Lower lobe of right lung (tissue), 2 donors: ENCODE measurements at regions not wholly inside any gene's neighbourhood (a gene's known extent, or its start where the extent isn't known, plus 50 kb on each side); places are given as distances from the start of the nearest gene placed in this dataset.

Experiments used
- ATAC-seq, 2 donors: fragments of 200-7000 bp; cut with Tn5 transposase; one replicate each; pipeline ENCODE4 v1.9.1; 2020 to 2022; ENCODE audit warnings: mild to moderate bottlenecking in 2 of 2, moderate library complexity in 2 of 2
- DNase-seq: peaks from one replicate; pipeline ENCODE4 v3.0.0-alpha.2; 2020
- H3K27ac ChIP-seq: fragments of 200-600 bp; one replicate; pipeline ENCODE4 v1.8.0; 2022
- H3K27me3 ChIP-seq: fragments of 200-600 bp; one replicate; pipeline ENCODE4 v1.8.0; 2022; ENCODE audit warnings: low read depth
- H3K36me3 ChIP-seq: fragments of 200-600 bp; one replicate; pipeline ENCODE4 v1.8.0; 2022; ENCODE audit warnings: mild to moderate bottlenecking
- H3K4me1 ChIP-seq: fragments of 200-600 bp; one replicate; pipeline ENCODE4 v1.8.0; 2022
- H3K4me3 ChIP-seq: fragments of 200-600 bp; one replicate; pipeline ENCODE4 v1.8.0; 2022; ENCODE audit warnings: mild to moderate bottlenecking
- H3K9me3 ChIP-seq: fragments of 200-600 bp; one replicate; pipeline ENCODE4 v1.8.0; 2022
- intact Hi-C: fragments of 100-400 bp; cut with DNase I; formaldehyde crosslinking; loops from one replicate; pipeline ENCODE4 v1.11.0; 2022
- TF ChIP-seq, protein P1 (sequence below): fragments of 200-600 bp; IDR thresholded peaks from one replicate; pipeline ENCODE4 v1.8.0; 2022; ENCODE audit warnings: antibody characterized with exemption, mild to moderate bottlenecking
- donor health status: DM: no; HTN: yes; CAD: no; lungs with severe emphysema.

DNA sequence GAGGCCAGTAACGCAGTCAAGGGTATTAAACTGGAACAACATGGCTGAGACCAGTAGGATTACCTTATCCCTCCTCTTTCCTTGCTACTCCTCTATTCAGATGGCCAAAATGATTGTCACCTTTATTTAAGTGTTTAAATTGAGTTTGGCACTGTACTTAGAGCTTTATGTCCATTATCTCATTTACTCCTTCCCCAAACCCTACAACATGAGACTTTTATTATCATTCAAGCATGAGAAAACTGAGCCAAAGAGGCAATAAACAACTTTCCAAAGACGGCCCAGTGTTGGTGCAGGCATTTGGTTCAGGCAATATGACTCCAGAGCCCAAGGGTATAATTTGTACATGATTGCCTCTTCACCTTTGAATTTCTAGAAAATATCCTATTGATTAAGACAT is 370.9 kb upstream of the KITLG start:
- DNase-seq, result no peak
- H3K27me3 ChIP-seq, result no peaks in the 10 kb centered on the region
- H3K27ac ChIP-seq, result no peak overlapping the region
- H3K4me3 ChIP-seq, result no peak overlapping the region
- H3K4me1 ChIP-seq, result peaks cover 14% of the 10 kb centered on the region
- no peak for ATAC-seq
- TF ChIP-seq, protein P1, sequence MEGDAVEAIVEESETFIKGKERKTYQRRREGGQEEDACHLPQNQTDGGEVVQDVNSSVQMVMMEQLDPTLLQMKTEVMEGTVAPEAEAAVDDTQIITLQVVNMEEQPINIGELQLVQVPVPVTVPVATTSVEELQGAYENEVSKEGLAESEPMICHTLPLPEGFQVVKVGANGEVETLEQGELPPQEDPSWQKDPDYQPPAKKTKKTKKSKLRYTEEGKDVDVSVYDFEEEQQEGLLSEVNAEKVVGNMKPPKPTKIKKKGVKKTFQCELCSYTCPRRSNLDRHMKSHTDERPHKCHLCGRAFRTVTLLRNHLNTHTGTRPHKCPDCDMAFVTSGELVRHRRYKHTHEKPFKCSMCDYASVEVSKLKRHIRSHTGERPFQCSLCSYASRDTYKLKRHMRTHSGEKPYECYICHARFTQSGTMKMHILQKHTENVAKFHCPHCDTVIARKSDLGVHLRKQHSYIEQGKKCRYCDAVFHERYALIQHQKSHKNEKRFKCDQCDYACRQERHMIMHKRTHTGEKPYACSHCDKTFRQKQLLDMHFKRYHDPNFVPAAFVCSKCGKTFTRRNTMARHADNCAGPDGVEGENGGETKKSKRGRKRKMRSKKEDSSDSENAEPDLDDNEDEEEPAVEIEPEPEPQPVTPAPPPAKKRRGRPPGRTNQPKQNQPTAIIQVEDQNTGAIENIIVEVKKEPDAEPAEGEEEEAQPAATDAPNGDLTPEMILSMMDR, result no peak
- H3K9me3 ChIP-seq, result no peaks in the 10 kb centered on the region
- intact Hi-C loops, result no loop called here
- no peaks in the 10 kb centered on the region for H3K36me3 ChIP-seq

DNA sequence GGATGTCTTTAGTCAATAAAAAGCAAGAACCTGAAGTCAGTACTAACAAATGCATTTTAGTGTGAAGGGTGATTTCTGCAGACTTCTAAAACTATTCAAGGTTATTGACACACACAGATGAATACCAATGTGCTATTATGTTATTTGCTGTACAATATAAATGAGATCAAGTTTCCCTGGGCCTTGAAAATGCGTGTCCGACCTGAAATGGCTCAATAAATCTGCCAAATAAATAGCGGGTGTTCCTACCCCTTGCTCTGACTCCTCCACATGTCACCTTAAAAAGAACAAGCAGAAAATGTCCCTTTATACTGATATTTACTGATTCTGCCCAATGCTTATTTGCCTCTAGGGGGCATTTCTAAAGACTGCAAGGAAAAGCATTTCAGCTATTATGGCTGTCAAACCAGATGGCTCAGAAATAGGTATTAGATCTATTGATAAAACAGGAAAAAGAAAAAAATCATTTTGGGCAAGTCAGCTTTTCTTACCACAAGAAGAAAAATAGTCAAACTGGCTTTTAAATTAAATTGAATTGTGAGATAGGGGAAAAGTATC is 367.3 kb upstream of the KITLG start:
- Histone ChIP-seq H3K27me3 (no peaks in the 10 kb centered on the region), H3K9me3 (no peaks in the 10 kb centered on the region), H3K27ac (no peak overlapping the region), H3K36me3 (no peaks in the 10 kb centered on the region), H3K4me1 (peaks cover 23% of the 10 kb centered on the region), H3K4me3 (no peak overlapping the region)
- TF ChIP-seq, protein P1, result no peak
- DNase-seq, result no peak
- no peak for ATAC-seq
- intact Hi-C loops, result no loop called here

- ATAC-seq (peak; percentile 61 to 81), DNase-seq (no peak)
- Histone ChIP-seq H3K4me1 (peaks cover 23% of the 10 kb centered on the region), H3K4me3 (no peak overlapping the region), H3K9me3 (no peaks in the 10 kb centered on the region), H3K36me3 (no peaks in the 10 kb centered on the region), H3K27ac (peak overlapping the region; percentile 20), H3K27me3 (no peaks in the 10 kb centered on the region)
- TF ChIP-seq, protein P1, result no peak
- intact Hi-C loops, result no loop called here
These were observed 366.2 kb upstream of the KITLG start for GRCh38 chr12:88946372-88946997.

DNA sequence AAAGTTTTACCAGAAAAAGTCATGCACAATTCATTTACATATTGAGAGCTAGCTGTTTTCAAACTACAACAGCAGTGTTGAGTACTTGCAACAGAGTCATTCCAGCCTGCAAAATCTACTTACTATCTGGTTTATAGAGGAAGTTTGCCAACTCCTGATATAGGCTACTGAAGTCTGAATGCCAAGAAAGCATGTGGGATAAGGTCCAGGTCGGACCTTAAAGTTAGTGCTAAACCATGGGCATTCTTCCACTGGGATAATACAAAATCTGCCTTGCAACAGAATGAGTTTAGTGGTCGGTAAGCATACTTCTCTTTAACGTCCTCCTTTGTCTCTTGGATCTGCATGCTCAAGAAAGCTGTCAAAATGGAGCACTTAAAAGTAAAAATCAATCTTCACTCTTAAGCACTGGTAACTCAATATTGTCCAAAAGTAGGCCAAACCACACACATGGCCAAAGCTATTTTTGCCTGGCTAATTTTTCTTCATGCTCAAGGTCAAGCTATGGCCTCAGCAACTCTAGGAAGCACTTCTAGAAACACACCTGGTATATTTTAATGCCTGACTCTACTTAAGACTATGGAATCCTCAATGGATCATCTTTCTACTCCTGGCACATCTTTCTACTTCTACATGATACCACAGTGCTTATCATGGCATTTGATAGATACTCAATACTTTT is 364.9 kb upstream of the KITLG start:
- ATAC-seq, result no peak
- Histone ChIP-seq H3K27me3 (no peaks in the 10 kb centered on the region), H3K9me3 (no peaks in the 10 kb centered on the region), H3K4me3 (no peak overlapping the region), H3K36me3 (no peaks in the 10 kb centered on the region), H3K27ac (no peak overlapping the region), H3K4me1 (peaks cover 23% of the 10 kb centered on the region)
- no peak for DNase-seq
- TF ChIP-seq, protein P1, result no peak
- intact Hi-C loops, result no loop called here

DNA sequence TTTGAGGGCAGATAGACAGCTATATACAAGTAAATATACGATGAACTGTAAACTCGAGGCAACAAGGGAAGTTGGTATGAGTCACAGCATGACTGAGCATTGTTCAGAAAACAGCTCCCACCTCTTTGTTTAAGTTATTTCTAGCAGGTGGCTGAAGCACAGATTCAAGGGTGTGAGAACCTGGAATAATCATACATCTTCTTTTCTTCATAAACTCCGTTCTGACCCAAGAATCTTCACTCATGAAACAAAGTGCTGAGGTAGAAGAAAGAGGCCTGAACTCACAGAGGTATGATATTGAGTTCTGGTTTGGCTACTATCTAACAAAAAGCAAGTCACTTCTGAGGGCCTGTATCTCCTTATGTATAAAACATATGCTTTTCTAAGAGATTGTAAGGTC is 364.1 kb upstream of the KITLG start:
- ATAC-seq, result no peak
- H3K9me3 ChIP-seq, result no peaks in the 10 kb centered on the region
- H3K4me3 ChIP-seq, result no peak overlapping the region
- TF ChIP-seq, protein P1, result no peak
- DNase-seq, result no peak
- H3K27me3 ChIP-seq, result no peaks in the 10 kb centered on the region
- H3K36me3 ChIP-seq, result no peaks in the 10 kb centered on the region
- no peak overlapping the region for H3K27ac ChIP-seq
- intact Hi-C loops, result no loop called here
- H3K4me1 ChIP-seq, result peaks cover 23% of the 10 kb centered on the region
